Left forelimb (tissue), 1 donor: ENCODE measurements at regions not wholly inside any gene's neighbourhood (a gene's known extent, or its start where the extent isn't known, plus 50 kb on each side); places are given as distances from the start of the nearest gene placed in this dataset.
"Not testable (repeated sequence)": the region's sequence is repeated elsewhere in the genome, so short reads cannot be mapped to it uniquely, and the experiment has no call there.

Experiments
- DNase-seq: peaks from one replicate; pipeline ENCODE4 v3.0.0-alpha.2; 2018; ENCODE audit warnings: low spot score

GRCh38 chr13:76349700-76350099 is 536.5 kb downstream of the KCTD12 start:
- DNase-seq: no peak

DNA sequence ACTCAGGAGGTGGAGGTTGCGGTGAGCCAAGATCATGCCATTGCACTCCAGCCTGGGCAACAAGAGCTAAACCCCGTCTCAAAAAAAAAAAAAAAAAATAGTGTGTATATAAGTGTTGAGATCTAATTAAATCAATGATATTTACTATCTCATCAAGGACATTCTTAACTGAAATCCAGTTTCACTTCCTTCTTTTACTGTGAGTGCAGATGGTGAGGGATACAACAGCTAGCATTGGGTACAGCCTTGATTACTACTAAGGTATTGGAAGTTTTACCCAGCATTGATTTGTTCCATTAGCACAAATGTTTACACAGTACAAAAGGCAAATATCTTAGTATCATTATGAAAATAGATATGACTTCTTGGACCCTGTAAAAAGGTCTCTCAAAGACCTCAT is 546.6 kb downstream of the KCTD12 start:
- no peak for DNase-seq

- no peak for DNase-seq
These were observed 548.2 kb downstream of the KCTD12 start for GRCh38 chr13:76338003-76338402.

- no peak for DNase-seq
These were observed 549.0 kb downstream of the KCTD12 start for GRCh38 chr13:76336889-76337844.

GRCh38 chr13:76335463-76335862 is 550.7 kb downstream of the KCTD12 start:
- no peak for DNase-seq

DNA sequence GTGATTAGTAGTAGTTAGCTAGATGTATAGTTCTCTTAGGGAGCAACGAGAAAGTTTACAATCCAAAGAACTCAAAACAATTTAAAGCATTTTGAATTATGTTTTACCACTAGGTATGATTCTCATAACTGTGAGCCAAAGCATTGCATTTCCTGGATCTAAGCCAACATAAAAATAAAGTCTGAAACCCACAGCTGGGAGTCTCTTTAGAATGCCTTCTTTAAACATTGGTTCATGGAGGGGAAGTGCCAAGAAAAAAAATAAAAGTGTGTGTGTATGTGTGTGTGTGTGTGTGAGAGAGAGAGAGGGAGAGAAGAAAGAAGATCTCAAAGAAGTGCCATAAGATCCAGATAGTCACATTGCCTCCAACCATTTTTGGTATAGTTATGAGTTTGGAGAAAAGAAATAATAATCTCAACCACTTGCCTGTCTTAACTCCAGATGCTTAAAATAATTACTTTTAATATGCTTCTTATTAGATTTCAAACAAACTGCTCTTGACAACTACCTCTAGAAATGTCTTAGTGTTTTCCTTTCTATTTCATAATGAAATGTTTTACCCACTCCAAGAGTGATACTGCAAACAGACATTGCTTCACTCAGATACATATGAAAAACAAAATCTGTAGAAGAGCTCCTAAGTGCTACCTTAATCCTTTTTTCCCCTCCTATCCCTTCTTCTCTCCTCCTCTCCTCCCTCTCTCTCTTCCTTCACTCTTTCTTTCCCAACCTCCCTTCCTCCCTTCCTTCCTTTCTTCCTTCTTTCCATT is 554.1 kb downstream of the KCTD12 start:
- DNase-seq: no peak

- no peak for DNase-seq
These were observed 555.4 kb downstream of the KCTD12 start for GRCh38 chr13:76330761-76331160.

GRCh38 chr13:76329866-76330580 is 556.2 kb downstream of the KCTD12 start:
- DNase-seq: no peak

GRCh38 chr13:76329004-76329403 is 557.2 kb downstream of the KCTD12 start:
- DNase-seq: no peak

DNA sequence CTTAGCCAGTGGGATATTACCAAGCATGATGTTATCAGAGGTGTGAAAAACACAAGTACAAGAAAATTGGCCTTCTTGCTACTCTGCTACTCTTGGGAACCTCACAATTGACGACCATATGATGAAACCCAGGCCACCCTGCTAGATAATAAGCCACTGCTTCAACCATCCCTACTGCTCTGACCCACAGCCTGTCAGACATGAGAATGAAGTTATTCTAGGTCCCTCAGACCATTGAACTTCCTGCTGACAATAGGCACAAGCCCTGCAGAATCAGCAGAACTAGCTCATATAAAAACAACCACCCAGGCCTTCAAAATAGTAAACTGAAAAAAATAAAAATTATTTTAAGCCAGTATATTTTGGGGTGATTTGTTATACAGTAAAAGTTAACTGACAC is 559.9 kb downstream of the KCTD12 start:
- no peak for DNase-seq

GRCh38 chr13:76319921-76320320 is 566.3 kb downstream of the KCTD12 start:
- DNase-seq: no peak

DNA sequence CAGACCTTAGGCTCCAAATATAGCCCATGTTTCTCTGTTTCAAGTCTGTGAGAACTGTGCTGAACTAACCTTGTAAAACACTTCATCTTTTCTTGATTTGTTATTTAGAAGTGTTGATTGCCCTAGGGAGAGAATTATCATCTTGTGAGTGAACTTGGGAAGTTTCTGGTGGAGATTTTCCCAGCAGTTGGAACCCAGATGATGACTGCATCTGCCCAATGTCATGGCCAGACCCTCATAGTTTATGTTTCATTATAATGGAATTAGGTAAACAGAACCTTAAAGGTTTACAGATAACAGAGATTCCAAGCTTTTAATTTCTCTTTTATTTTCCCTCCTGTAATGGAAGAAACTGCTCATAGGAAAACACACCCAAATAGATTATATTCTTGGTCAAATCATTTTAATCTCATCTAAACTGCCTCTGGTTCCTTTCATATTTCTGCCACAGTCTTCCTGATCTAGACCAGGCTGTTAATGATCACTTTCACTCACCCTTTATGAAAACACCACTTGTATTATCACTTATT is 569.1 kb downstream of the KCTD12 start:
- DNase-seq: no peak

GRCh38 chr13:76314495-76314894 is 571.7 kb downstream of the KCTD12 start:
- no peak for DNase-seq

DNA sequence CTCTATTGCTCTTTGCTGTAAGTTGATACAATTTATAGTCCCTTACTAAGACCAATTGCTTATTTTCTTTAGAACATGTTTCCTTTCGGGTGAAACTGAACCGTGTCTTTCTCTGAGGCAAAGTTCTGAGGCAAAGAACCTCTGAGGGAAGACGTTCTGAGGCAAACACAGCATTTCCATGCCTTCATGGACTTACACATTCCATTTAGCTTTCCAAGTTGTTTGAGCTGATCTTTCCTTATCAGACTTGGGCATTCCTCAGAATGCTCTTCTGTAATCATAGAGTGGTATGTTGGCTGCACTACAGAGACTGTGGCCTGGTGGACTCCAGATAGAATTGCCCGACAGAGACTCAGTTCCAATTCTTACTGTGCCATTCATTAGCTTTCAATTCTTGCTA is 579.1 kb downstream of the KCTD12 start:
- DNase-seq: no peak

- DNase-seq: no peak
These were observed 585.5 kb downstream of the KCTD12 start for GRCh38 chr13:76300688-76301087.

DNA sequence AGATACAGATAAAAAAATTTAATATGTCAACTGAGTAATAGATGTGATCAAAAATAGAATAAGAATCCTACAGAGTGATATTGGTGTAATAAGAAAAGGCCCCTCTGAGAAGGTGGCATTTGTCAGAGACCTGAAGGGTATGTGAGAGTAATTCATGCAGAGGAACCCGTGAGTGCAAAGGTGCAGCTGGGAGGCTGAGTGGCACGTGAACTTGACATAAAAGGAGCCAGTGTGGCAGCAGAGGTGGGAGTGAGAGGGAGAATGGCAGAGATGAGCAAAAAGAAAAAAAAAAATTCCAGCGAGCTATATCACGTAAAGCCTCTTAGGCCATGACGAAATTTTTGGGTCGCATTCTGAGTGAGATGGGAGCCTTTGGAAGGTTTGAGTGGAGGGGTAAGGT is 588.9 kb downstream of the KCTD12 start:
- DNase-seq: no peak

GRCh38 chr13:76296751-76297150 is 589.5 kb downstream of the KCTD12 start:
- DNase-seq: no peak

- DNase-seq: not testable (repeated sequence)
These were observed 591.2 kb downstream of the KCTD12 start for GRCh38 chr13:76295020-76295419.

GRCh38 chr13:76293751-76294150 is 592.5 kb downstream of the KCTD12 start:
- no peak for DNase-seq

DNA sequence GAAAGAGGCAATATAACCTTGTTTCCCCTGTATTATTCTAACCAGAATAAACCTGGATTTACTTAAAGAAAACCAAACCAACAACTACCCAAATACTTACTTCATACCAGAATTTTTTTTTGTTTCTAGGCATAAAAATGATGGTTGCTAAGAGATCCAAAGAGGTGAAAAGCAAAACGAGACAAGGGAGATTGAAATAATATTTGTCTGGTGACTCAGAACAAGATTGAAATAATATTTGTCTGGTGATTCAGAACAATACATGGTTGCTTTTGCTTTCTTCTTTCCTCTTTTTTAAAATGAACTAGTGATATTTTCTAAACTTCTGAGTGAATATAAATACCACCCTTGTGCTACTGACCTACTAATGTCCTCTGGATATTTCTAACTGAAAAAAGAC is 592.9 kb downstream of the KCTD12 start:
- no peak for DNase-seq

- DNase-seq: no peak
These were observed 593.5 kb downstream of the KCTD12 start for GRCh38 chr13:76292726-76293125.

DNA sequence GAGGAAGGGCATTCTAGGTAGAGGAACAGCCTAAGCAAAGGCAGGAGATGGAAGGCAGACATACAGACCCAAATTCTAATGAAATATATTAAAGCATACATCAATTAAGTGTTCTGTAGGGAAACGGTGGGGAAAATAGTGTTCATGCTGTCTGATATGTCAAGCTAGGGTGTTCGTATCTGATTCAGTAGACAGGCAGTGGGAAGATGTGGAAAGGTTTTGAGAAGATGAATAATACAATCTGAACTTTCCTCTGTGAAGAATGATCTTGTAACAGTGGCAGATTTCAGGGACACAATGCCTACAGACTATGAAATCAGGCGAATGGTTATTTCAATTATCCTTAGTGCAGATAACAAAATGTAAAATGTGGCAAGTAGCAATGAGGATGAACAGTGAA is 594.2 kb downstream of the KCTD12 start:
- DNase-seq: no peak
